CD4-positive, alpha-beta T cell (primary cell): ENCODE measurements at regions not wholly inside any gene's neighbourhood (a gene's known extent, or its start where the extent isn't known, plus 50 kb on each side); places are given as distances from the start of the nearest gene placed in this dataset.
"Not testable (repeated sequence)": the region's sequence is repeated elsewhere in the genome, so short reads cannot be mapped to it uniquely, and the experiment has no call there.

Experiments
- ATAC-seq: fragments of 200-7000 bp; cut with Tn5 transposase; one replicate; pipeline ENCODE4 v1.10.0; 2022; ENCODE audit warnings: mild to moderate bottlenecking; ENCODE audit not compliant: poor library complexity
- CTCF ChIA-PET: fragments of 350-600 bp; sonication (Branson Sonifier 250); formaldehyde crosslinking; loops from one replicate; lab custom pipeline; 2021; ENCODE audit warnings: antibody characterized with exemption, inconsistent platforms; lab: Charles Lee
- POLR2A ChIA-PET: fragments of 350-600 bp; sonication (Branson Sonifier 250); formaldehyde crosslinking; loops from one replicate; lab custom pipeline; 2021; ENCODE audit warnings: antibody characterized with exemption, inconsistent platforms; lab: Charles Lee
- DNase-seq, 14 experiments: peaks; one replicate each; pipeline ENCODE4 v3.0.0-alpha.2; 2013 to 2020; ENCODE audit warnings: mixed read lengths in 2 of 14
- H3K27ac ChIP-seq, 2 donors: one replicate each; pipeline versions ENCODE4 v1.5.1 to v1.7.0; 2013; ENCODE audit warnings: low read length in 2 of 2, low read depth in 1 of 2, mild to moderate bottlenecking in 1 of 2
- H3K27me3 ChIP-seq, 2 experiments: 1 replicate in 1 of 2; 2 replicates in 1 of 2; pipeline versions ENCODE4 v1.6.1 to v1.7.0; 2013; ENCODE audit warnings: low read length in 2 of 2, control low read depth in 1 of 2, mild to moderate bottlenecking in 1 of 2, moderate library complexity in 1 of 2; ENCODE audit not compliant: insufficient read depth in 2 of 2, control insufficient read depth in 1 of 2
- H3K36me3 ChIP-seq: one replicate; pipeline ENCODE4 v1.6.1; 2013; ENCODE audit warnings: low read length, control low read depth; ENCODE audit not compliant: insufficient read depth
- H3K4me1 ChIP-seq: one replicate; pipeline ENCODE4 v1.6.1; 2013; ENCODE audit warnings: low read length, control low read depth; ENCODE audit not compliant: insufficient read depth
- H3K4me3 ChIP-seq: one replicate; pipeline ENCODE4 v1.5.1; 2013; ENCODE audit warnings: mild to moderate bottlenecking, low read length, moderate library complexity
- H3K9me3 ChIP-seq, 2 experiments: 1 replicate in 1 of 2; 2 replicates in 1 of 2; pipeline versions ENCODE4 v1.6.1 to v1.7.0; 2013; ENCODE audit warnings: low read length in 2 of 2, mild to moderate bottlenecking in 2 of 2, control low read depth in 1 of 2, moderate library complexity in 1 of 2; ENCODE audit not compliant: control insufficient read depth in 1 of 2, insufficient read depth in 1 of 2
- H3K27ac Mint-ChIP-seq: one replicate; pipeline ENCODE4 v1.8.0; 2020; ENCODE audit warnings: mixed read lengths
- H3K27me3 Mint-ChIP-seq: one replicate; pipeline ENCODE4 v1.8.0; 2021; ENCODE audit warnings: mixed read lengths
- H3K36me3 Mint-ChIP-seq: one replicate; pipeline ENCODE4 v1.8.0; 2021; ENCODE audit warnings: low read depth, mixed read lengths
- H3K4me1 Mint-ChIP-seq: one replicate; pipeline ENCODE4 v1.8.0; 2021; ENCODE audit warnings: low read depth, mixed read lengths
- H3K4me3 Mint-ChIP-seq: one replicate; pipeline ENCODE4 v1.8.0; 2020; ENCODE audit warnings: mild to moderate bottlenecking, mixed read lengths
- H3K9me3 Mint-ChIP-seq: one replicate; pipeline ENCODE4 v1.8.0; 2020; ENCODE audit warnings: mixed read lengths
- intact Hi-C, 2 experiments: fragments of 100-400 bp; cut with DNase I in 1 of 2; cut with micrococcal nuclease in 1 of 2; formaldehyde crosslinking; loops; one replicate each; pipeline versions ENCODE4 v1.15.1 to v1.9.0; 2023 to 2025; cut with DNase I, micrococcal nuclease
- TF ChIP-seq, protein P1 (sequence below): fragments of 200-600 bp; IDR thresholded peaks from one replicate; pipeline ENCODE4 v1.8.0; 2022; ENCODE audit warnings: antibody characterized with exemption, mild to moderate bottlenecking

GRCh38 chr6:141824350-141824749 lies 308.4 kb upstream of the GJE1 start:
- no peaks in the 10 kb centered on the region for H3K9me3 ChIP-seq
- POLR2A ChIA-PET, result no interaction called here
- H3K27ac ChIP-seq, result no peak overlapping the region
- TF ChIP-seq, protein P1, sequence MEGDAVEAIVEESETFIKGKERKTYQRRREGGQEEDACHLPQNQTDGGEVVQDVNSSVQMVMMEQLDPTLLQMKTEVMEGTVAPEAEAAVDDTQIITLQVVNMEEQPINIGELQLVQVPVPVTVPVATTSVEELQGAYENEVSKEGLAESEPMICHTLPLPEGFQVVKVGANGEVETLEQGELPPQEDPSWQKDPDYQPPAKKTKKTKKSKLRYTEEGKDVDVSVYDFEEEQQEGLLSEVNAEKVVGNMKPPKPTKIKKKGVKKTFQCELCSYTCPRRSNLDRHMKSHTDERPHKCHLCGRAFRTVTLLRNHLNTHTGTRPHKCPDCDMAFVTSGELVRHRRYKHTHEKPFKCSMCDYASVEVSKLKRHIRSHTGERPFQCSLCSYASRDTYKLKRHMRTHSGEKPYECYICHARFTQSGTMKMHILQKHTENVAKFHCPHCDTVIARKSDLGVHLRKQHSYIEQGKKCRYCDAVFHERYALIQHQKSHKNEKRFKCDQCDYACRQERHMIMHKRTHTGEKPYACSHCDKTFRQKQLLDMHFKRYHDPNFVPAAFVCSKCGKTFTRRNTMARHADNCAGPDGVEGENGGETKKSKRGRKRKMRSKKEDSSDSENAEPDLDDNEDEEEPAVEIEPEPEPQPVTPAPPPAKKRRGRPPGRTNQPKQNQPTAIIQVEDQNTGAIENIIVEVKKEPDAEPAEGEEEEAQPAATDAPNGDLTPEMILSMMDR, result no peak
- Mint-ChIP-seq H3K4me1 (no peaks in the 10 kb centered on the region), H3K9me3 (peaks cover 4% of the 10 kb centered on the region), H3K27me3 (no peaks in the 10 kb centered on the region), H3K27ac (no peak overlapping the region), H3K4me3 (no peak overlapping the region), H3K36me3 (no peaks in the 10 kb centered on the region)
- intact Hi-C loops, result no loop called here
- CTCF ChIA-PET, result no interaction called here
- DNase-seq (no peak), ATAC-seq (no peak)
- H3K4me3 ChIP-seq, result no peak overlapping the region
- no peaks in the 10 kb centered on the region for H3K4me1 ChIP-seq
- no peaks in the 10 kb centered on the region for H3K36me3 ChIP-seq
- no peaks in the 10 kb centered on the region for H3K27me3 ChIP-seq

GRCh38 chr6:141815039-141815438 lies 317.7 kb upstream of the GJE1 start:
- H3K4me3 ChIP-seq, POLR2A ChIA-PET, H3K4me3 Mint-ChIP-seq, H3K27me3 ChIP-seq, ATAC-seq, CTCF ChIA-PET, H3K4me1 Mint-ChIP-seq, H3K36me3 ChIP-seq, DNase-seq, H3K27me3 Mint-ChIP-seq, H3K27ac Mint-ChIP-seq, intact Hi-C loops, H3K4me1 ChIP-seq, H3K36me3 Mint-ChIP-seq, H3K9me3 ChIP-seq, H3K9me3 Mint-ChIP-seq, H3K27ac ChIP-seq: not testable (repeated sequence)

- intact Hi-C loops, result no loop called here
- ChIA-PET POLR2A (no interaction called here), CTCF (no interaction called here)
- TF ChIP-seq, protein P1, result no peak
- ATAC-seq, result no peak
- H3K36me3 Mint-ChIP-seq, result no peaks in the 10 kb centered on the region
- H3K27me3 ChIP-seq, result no peaks in the 10 kb centered on the region
- H3K36me3 ChIP-seq, result no peaks in the 10 kb centered on the region
- H3K27ac ChIP-seq, result no peak overlapping the region
- no peak overlapping the region for H3K4me3 ChIP-seq
- no peaks in the 10 kb centered on the region for H3K27me3 Mint-ChIP-seq
- H3K4me3 Mint-ChIP-seq, result no peak overlapping the region
- no peak for DNase-seq
- no peak overlapping the region for H3K27ac Mint-ChIP-seq
- no peaks in the 10 kb centered on the region for H3K4me1 ChIP-seq
- no peaks in the 10 kb centered on the region for H3K9me3 ChIP-seq
- H3K9me3 Mint-ChIP-seq, result no peaks in the 10 kb centered on the region
- no peaks in the 10 kb centered on the region for H3K4me1 Mint-ChIP-seq
These were observed 322.8 kb upstream of the GJE1 start for GRCh38 chr6:141809901-141810300.

DNA sequence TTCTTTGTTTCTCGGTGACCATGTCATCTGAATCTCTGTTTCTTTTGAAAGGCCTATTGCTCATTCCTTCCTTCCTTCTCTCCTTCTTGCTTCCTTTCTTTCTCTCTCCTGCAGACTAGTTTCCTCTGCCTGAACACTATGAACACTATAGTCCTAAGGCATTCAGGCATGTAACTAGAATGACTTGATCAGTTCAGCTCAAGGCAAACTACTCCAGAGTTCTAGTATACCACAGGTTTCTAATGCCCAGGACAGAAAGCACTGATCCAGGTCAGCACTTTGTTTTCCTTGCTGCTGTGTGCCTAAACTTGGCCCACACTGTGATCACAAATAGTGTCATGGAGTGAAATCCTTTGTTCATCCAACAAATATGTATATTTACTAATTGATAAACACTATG lies 324.1 kb upstream of the GJE1 start:
- H3K4me1 Mint-ChIP-seq, result no peaks in the 10 kb centered on the region
- Histone ChIP-seq H3K27me3 (no peaks in the 10 kb centered on the region), H3K9me3 (no peaks in the 10 kb centered on the region), H3K36me3 (no peaks in the 10 kb centered on the region), H3K4me3 (no peak overlapping the region), H3K4me1 (no peaks in the 10 kb centered on the region), H3K27ac (no peak overlapping the region)
- ATAC-seq (no peak), DNase-seq (no peak)
- no peak overlapping the region for H3K27ac Mint-ChIP-seq
- CTCF ChIA-PET, result no interaction called here
- H3K27me3 Mint-ChIP-seq, result no peaks in the 10 kb centered on the region
- H3K36me3 Mint-ChIP-seq, result no peaks in the 10 kb centered on the region
- intact Hi-C loops, result no loop called here
- POLR2A ChIA-PET, result no interaction called here
- H3K9me3 Mint-ChIP-seq, result no peaks in the 10 kb centered on the region
- H3K4me3 Mint-ChIP-seq, result no peak overlapping the region
- TF ChIP-seq, protein P1, result no peak

- H3K27me3 ChIP-seq, intact Hi-C loops, H3K36me3 ChIP-seq, H3K9me3 Mint-ChIP-seq, POLR2A ChIA-PET, H3K4me1 Mint-ChIP-seq, H3K27ac ChIP-seq, H3K4me3 ChIP-seq, H3K27me3 Mint-ChIP-seq, ATAC-seq, H3K27ac Mint-ChIP-seq, DNase-seq, H3K4me3 Mint-ChIP-seq, H3K9me3 ChIP-seq, H3K36me3 Mint-ChIP-seq, CTCF ChIA-PET, H3K4me1 ChIP-seq: not testable (repeated sequence)
These were observed 331.8 kb upstream of the GJE1 start for GRCh38 chr6:141800973-141801372.
